HG03060 (cell line): ENCODE measurements at regions not wholly inside any gene's neighbourhood (a gene's known extent, or its start where the extent isn't known, plus 50 kb on each side); places are given as distances from the start of the nearest gene placed in this dataset.
"Not testable (repeated sequence)": the region's sequence is repeated elsewhere in the genome, so short reads cannot be mapped to it uniquely, and the experiment has no call there.

Source experiments
- ATAC-seq: cut with Tn5 transposase; IDR thresholded peaks from one replicate; pipeline ENCODE4 v1.9.1; 2021; ENCODE audit warnings: low read depth, moderate number of reproducible peaks; ENCODE audit not compliant: unreplicated experiment

DNA sequence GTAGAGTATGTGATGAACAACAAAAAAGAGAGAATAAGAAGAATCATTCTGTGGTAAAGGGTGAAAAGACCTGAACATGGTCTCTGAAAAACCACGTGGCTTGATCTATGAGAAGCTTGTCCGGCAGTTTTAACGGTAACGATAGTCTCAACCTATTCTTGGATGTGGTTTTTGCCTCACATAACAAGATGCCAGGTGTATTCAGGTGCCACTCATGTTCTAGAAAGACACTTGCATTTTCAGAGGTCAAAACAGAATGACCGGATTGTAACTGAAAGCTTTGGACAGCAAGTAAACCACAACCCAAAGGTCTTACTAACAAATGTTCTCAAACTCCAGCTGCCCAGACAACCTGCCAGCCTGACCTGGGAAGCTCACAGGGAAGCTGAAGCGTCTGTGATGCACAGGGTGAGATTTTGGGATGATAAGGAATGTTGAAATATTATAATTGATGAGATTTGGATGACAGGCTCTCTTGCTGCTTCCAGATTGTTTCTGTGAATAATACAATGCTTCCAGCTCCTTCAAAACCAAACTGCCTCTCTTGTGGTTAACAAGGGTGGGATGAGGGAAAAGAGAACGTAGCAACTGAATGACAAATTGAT is 137.4 kb upstream of the GRB10 start:
- ATAC-seq: no peak

DNA sequence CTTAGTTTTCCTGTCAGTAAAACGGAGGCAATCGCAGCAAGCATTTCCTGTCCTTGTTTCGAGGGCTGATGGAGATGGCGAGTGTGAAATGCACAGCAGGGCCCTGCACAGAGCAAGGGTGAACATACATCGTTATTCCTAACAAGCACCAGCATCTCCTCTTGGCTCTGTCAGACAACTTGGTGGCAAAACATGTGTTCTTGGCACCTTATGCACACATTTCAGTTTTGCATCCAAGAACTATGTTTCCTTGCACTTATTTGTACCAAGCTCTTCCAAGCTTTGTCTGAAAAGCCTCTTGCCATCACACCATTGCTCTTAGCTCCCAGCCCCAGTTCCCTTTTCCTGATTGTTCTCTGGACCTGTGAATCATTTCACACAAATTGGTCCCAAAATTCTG is 132.9 kb upstream of the GRB10 start:
- ATAC-seq: no peak

DNA sequence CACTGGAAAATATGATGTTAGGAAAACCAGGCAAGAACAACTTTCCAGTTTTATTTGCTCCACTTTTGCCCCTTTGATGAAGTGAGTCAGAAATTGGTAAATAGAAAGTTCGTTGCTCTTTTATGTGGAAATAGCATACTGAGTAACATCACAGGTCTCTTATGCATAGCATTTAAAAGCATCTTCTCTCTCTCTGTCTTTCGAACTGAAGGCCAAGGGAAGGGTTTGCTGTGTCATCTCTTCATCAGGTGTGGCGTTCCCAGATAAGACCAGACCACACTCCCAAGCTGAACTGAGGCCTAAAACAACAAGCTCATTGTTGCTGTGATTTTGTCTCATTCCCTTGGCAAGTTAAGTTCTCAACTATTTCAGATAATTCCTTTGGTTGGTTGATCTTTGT is 131.8 kb upstream of the GRB10 start:
- ATAC-seq: no peak

DNA sequence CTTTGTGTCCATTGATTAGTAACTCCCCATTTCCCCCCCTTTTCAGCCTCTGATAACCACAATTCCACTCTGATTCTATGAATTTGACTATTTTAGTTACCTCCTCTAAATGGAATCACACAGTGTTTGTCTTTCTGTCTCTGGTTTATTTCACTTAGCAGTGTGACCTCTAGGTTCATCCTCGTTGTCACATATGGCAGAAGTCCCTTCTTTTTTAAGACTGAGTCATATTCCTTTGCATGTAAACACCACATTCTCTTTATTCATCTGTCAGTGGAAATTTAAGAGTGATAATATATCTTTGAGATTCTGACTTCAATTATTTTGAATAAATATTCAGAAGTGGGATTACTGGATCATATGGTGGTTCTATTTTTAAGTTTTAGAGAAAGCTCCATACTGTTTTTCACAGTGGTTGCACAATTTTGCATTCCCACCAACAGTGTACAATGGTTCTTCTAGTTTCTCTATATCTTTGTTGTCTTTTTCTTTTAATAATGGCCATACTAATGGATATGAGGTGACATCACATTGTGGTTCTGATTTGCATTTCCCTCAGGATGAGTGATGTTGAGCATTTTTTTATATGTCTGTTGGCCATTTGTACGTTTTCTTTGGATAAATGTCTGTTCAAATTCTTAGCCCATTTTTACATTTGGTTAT is 126.1 kb upstream of the GRB10 start:
- no peak for ATAC-seq

DNA sequence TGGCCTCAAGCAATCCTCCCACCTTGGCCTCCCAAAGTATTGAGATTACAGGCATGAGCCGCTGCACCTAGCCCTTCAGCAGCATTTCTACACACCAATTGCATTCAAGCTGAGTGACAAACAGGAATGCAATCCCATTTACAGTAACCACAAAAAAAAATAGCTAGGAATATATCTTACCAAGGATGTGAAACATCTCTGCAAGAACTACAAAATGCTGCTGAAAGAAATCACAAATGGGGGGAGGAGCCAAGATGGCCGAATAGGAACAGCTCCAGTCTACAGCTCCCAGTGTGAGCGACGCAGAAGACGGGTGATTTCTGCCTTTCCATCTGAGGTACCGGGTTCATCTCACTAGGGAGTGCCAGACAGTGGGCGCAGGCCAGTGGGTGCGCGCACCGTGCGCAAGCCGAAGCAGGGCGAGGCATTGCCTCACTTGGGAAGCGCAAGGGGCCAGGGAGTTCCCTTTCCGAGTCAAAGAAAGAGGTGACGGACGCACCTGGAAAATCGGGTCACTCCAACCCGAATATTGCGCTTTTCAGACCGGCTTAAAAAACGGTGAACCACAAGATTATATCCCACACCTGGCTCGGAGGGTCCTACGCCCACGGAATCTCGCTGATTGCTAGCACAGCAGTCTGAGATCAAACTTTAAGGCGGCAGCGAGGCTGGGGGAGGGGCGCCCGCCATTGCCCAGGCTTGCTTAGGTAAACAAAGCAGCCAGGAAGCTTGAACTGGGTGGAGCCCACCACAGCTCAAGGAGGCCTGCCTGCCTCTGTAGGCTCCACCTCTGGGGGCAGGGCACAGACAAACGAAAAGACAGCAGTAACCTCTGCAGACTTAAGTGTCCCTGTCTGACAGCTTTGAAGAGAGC is 116.1 kb upstream of the GRB10 start:
- ATAC-seq: not testable (repeated sequence)

DNA sequence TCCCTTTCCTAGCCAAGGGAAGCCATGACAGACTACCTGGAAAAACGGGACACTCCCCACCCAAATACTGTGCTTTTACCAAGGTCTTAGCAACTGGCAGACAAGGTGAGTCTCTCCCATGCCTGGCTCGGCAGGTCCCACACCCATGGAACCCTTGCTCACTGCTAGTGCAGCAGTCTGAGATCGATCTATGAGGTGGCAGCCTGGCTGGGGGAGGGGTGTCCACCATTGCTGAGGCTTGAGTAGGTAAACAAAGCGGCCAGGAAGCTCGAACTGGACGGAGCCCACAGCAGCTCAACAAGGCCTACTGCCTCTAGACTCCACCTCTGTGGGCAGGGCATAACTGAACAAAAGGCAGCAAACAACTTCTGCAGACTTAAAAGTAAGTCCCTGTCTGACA is 104.4 kb upstream of the GRB10 start:
- ATAC-seq: not testable (repeated sequence)

DNA sequence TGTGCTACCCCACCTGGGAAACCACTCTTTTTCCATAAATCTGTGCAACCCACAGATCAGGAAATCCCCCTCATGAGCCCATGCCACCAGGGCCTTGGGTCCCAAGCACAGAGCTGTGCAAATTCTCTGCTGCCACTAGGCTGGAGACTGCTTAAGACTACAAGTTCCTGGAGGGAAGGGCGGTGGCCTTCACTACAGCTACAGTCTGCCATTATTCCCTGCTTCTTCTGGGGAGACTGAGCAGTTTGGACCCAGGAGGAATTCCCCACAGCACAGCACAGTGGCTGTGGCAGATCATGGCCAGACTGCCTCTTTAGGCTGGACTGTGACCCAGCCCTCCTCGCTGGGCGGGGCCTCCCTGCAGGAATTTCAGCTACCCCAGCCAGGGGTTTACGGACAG is 89.7 kb upstream of the GRB10 start:
- no peak for ATAC-seq

DNA sequence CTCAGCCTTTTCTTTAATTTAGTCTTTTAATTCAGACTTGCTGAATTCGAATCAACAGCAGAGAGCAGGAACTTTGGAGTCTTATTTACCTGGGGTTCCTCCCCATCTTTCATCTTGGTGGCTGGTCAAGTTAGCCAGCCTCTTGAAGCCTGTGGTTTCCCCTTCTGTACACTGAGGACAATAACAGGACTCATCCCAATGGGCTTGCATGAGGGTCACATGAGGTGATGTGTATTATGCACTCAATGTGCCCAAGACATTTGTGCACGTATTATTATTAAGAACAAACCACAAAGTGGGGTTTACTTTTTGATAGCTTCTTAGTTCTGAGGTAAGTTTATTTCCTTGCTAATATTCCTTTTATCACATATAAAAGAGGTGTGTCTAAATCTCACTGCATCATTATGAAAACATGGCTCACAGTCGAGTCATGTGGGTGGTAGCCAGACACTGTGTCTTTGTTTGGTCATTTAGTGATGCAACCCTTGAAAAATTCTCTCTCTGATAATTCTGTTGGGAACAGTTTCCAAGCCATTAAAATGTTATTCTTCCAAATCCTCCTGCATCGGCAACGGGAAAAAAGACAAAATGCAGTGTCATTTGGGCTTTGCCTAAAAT is 86.5 kb upstream of the GRB10 start:
- ATAC-seq: no peak

DNA sequence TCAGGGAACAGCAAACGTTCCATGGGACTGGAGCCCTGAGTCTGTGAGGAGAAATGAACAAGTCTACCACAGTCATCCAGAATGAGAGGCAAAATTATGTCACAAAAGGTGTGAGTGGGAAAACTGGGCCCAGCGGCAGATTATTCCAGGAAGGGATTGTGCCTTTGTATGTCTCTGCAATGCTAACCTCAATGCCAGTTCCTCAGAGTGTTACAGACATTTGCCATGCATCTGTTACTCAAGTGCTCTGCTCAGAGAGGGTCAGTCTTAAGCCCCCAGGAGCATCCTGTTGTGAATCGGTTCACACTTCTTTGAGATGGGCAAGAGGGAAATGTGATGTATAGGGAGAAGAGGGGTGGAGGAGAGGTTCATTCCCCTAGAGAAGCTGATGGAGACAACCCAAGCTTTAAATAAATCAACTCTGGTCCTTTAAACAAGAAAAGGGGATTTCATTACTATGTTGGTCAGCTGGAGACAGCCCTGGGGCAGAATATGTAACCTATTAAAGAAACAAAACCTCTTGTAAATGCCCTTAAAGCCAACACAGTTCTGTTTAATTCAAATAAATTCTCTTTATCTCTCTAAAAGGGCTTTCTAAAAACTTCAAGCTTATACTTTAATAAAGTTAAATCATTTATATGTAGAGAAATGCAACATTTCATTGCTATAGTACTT is 85.9 kb upstream of the GRB10 start:
- ATAC-seq: no peak

DNA sequence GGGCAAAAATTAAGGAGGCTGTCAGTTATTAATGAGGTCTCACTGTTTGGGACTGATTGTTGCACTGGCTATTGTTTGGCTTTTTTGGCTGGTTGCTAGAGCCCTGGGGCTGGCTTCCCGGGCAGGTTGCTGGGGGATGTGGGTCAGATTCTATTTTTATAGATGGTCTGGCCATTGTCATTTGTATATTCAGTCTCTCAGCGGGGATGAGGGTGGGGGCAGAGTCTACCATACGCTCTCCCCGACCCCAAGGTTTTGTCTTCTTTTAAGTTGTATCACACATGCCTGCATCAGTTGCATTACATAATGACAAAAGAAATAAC is 84.3 kb upstream of the GRB10 start:
- no peak for ATAC-seq

DNA sequence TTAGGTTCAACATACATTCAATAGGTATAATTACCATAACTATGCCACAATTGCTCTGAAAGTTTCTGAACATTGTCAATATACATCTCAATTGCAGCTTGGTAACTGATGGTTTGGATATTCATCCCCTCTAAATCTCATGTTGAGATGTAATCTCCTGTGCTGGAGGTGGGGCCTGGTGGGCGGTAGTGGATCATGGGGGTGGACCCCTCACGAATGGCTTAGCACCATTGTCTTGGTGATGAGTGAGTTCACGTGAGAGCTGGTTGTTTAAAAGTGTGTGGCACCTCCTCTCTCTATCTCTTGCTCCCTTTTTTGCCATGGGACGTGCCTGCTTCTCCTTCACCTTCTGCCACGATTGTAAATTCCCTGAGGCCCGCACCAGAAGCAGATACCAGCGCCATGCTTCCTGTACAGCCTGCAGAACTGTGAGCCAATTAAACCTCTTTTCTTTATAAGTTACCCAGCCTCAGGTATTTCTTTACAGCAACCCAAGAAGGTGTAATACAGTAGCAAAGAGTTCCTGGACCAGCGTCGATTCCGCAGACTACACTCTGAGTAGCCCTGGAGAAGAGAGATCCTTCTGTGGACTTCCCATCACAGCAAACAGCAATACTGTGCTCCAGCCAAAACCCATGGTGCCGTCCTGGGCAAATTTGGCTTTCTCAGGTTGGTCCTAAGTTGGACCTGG is 83.8 kb upstream of the GRB10 start:
- ATAC-seq: no peak

DNA sequence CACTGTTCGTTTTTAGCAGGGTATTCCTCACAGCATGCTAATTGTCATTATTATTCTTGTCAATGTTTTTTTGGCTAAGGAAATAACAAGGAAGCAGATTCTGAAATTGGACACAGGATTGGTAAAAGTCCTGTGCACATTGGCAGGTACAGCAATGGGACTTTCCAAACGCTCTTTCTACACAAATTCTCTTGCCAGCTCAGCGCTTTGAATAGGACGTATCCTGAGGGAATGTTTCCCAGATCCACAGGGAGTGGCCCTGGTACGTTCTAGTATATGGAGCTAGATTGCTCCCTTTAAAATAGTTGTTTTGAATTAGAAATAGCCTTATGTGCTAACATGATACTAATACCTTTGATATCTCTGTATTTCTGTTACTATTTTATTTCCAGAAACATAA is 82.8 kb upstream of the GRB10 start:
- ATAC-seq: no peak

DNA sequence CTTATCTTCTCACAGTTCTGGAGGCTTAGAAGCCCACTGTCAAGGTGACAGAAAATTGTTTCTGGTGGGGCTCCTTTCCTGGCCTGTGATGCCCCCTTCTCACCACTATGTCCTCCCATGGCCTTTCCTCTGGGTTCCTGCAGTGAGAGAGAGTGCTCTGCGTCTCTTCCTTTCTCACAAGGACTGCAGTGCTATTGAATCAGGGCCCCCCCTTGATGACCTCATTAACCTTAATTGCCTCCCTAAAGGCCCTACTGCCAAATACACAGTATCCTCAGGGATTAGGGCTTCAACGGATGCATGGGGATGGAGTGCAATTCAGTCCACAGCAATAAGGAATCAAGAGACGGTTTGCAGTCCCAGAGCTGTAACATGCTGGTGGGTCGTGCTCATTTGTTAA is 82.0 kb upstream of the GRB10 start:
- no peak for ATAC-seq

DNA sequence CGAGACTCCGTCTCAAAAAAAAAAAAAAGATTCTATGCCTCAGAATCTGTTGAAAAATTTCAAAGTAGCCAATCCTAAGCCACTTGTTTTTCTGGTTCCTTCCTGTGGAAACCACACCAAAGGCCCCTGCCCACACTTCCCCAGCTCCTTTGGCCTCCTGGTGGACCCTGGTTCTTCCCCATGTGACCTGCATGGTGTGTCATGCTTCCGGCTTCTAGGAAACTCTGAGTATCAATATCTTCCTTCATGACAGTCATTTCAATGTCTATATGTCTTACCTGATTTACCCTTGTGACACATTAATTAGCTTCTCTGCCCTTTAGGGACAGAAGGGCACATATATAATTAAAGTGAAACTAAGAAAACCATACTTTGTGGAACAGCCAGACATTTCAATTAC is 80.4 kb upstream of the GRB10 start:
- no peak for ATAC-seq

DNA sequence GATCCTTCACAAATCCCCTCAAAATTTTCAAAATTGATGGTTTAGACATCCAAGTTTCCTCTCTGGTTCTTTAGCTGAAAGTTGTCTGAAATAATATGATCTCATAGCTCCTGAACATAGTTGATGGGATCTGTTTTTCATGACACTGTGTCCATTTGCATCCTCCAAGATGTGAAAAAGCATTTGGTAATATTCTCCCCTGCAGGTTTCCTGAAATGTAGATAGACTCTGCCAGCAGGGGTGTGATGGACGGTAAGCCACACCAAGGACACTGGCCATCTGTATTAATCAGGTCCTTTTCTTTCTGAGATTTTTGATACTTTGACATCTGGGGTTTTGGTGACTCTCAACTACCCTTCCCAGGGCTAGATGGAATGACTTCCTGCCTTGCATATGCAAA is 79.6 kb upstream of the GRB10 start:
- no peak for ATAC-seq

DNA sequence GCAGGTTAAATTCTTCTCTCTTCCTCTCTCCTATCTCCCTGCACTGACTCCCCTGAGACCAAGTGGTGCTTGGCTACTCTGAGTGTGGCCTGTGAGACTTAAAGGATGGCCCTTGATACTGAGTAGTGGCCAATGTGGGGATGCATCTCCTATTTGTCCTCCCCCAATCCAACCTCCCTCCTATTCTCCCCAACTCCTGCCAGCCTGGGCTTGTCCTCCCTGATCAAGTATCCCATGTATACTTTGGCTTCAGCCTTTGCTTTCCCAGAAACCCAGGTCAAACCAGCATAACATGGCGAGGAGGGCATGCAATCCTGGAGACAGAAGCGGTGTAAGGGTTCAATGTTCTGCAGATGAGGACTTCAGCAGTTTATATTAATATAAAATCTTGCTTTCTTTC is 77.9 kb upstream of the GRB10 start:
- no peak for ATAC-seq

DNA sequence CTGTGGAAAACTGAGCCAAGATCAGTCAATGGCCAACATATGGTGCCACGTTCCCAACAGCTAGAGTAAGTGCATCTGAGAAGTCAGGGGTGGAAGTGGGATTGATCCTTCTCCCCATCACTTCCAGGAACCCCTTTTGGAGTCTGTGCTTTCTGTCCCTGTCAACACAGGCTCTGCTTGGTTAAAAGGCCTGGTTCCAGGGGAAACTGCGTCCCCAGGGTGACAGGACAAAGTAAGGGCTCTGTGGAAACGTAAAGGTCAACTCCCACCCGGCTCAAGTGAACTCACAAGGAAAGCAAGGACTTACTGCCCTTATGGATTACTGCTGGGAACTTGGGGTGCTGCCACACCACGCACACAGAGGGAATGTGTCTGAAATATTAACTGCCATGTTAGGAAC is 77.5 kb upstream of the GRB10 start:
- no peak for ATAC-seq

DNA sequence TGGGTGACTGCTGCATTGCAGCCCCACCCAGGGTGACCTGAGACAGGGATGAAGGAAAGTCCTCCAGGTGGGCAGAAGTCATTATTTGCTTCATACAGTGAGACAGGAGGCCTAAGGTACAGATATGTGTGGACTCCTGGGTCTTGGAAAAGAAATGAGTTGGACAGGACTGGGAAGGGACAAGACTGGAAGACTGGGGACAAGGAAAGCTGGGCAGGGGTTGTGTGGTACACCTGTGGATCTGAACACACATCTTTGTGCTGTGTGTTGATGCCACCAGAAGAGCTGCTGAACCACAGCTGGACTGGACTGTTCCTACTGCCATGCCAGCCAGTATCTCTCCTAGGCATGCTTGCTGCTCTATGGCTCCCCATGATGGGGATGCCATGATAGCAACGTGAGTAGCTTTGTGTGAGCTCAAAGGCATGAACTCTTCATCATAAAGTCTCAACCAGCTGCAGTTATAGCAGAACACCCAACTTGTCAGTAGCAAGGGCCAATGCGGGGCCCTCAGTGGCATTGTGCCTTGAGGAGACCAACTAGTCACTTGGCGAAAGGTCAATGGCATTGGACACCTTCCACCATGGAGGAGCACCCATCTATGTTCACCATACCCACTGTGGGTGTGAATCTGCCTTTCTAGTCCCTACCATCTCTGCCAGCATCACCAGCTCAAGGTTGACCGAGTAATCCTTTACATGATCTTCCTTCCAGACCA is 76.0 kb upstream of the GRB10 start:
- ATAC-seq: no peak

DNA sequence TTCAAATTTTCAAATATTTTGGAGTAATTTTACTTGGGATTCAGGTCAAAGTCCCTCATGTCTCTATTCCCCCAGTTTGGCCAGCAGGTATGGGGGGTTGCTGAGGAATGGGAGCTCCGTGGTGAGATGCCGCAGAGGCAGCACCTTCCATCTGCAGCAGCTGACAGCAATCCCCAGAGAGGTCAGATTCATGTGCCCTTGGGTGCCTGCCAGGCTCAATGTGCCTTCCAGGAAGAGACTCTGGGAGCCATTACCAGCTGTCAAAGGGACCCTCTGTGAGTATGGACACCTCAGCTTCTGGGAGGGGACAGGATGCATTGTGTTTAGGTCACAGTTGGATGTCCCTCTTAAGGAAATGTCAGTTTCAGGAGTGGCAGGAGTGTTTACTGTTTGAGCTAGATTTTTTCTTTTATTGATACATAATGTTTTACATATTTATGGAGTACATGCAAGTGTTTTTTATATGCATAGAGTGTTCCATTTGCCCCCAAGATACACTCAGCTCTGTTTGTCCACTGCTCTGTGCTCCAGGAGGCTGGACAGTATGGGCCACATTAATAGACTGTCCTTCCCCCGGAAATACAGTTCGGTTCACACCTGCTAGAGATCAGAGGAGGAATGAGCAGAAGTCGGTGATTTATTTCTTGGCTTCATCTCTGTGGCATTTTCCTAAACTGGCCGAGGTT is 75.3 kb upstream of the GRB10 start:
- ATAC-seq: no peak
